GM19035 (cell line): ENCODE measurements at regions not wholly inside any gene's neighbourhood (a gene's known extent, or its start where the extent isn't known, plus 50 kb on each side); places are given as distances from the start of the nearest gene placed in this dataset.

Experiments used
- ATAC-seq: cut with Tn5 transposase; IDR thresholded peaks from one replicate; pipeline ENCODE4 v1.9.1; 2021; ENCODE audit not compliant: unreplicated experiment

DNA sequence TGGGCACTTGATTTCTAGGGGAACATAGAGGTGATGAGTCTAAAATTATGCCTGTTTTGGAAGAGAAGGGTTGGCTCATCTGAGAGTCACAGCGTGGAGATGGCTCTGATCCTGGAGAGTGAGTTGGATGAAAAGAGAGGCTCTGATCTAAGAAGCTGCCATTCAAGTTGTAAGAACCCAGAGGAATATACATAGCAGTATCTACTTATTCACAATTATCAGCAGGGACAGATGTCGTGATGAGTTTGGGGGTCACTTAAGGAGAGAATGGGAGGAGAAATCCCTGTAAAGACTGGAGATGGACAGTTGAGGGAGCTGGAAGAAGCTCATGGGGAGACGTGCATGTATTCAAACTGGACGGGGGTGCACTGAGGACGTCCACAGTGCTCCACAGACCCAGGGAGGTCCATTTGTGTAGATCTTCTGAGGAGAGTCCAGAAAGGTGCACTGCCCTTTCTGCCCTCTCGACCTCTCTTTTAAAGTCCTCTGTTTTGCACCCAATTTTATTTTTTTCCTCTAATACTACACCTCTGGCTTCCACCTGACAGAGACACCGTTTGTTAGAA, 124.7 kb upstream of the SSTR4 start:
- no peak for ATAC-seq

DNA sequence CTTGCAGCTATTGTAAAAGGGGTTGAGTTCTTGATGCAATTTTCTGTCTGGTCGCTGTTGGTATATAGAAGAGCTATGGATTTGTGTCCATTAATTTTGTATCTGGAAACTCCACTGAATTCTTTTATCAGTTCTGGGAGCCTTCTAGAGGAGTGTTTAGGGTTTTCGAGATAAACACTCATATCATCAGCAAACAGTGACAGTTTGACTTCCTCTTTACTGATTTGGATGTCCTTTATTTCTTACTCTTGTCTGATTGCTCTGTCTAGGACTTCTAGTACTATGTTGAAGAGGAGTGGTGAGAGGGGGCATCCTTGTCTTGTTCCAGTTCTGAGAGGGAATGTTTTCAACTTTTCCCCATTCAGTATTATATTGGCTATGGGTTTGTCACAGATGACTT, 120.8 kb upstream of the SSTR4 start:
- ATAC-seq, result no peak

DNA sequence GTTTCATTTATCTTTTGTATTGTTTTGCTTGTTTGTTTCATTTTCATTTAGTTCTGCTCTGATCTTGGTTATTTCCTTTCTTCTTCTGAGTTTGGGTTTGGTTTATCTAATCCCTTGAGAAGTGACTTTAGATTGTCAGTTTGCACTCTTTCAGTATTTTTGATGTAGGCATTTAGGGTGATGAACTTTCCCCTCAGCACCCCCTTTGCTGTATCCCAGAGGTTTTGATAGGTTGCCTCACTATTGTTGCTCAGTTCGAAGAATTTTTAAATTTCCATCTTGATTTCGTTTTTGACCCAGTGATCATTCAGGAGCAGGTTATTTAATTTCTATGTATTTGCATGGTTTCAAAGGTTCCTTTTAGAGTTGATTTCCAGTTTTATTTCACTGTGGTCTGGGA, 119.6 kb upstream of the SSTR4 start:
- ATAC-seq, result no peak

DNA sequence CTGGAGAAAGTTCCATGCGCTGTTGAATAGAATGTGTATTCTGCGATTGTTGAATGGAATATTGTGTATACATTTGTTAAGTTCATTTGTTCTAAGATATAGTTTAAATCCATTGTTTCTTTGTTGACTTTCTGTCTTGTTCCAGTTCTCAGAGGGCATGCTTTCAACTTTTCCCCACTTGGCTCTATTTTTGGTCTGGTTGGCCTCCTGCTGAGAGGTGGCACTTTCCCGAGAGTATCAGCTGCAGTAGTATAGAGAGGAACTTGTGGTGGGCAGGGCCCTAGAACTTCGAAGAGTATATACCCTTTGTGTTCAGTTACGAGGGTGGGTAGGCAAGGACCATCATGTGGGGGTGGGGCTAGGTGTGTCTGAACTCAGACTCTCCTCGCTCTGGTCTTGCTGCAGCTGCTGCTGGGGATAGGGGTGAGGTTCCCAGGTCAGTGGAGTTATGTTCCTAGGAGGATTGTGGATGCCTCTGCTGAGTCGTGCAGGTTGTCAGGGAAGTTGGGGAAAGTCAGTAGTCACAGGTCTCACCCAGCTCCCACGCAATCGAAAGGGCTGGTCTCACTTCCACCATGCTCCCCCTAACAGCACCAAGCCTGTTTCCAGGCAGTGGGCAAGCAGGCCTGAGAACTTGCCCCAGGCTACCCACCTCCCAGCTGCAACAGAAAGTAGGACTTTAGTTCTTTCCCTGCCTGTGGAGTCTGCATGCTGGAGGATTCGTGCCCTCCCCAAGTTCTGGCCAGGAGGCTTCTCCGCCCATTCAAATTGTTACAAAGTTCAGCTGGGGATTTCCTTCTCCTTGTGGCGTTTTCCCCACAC, 118.9 kb upstream of the SSTR4 start:
- no peak for ATAC-seq

DNA sequence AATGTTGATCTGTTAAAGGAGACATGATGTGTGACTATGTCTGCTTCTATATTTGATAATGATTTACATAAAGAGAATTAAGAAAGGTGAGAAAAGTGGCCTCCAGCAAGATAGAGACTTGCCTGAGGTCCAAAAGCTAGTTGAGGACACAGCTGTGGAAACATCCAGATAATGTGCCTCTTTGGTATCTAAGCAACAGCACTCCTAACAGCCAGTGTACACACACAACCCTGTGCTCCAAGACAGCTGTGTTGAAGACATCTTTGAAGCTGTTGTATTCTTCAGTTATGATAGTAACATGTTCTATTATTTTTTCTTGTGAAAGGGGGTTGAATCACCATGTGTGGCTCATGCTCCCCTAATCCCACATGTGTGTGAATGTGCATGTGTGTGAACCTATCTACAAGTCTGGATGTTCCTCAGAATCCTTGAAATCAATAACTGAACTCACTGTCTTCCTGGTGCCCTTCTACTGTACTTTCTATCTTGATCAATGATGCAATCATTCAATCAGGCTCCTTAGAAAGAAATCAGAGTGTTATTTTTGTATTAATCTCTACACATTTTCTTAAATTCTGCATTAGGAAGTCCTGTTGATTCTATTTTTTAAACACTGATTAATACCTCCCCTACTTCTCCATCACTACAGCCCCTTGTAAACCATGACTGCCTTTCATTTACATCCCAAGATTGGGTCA, 116.7 kb upstream of the SSTR4 start:
- no peak for ATAC-seq

DNA sequence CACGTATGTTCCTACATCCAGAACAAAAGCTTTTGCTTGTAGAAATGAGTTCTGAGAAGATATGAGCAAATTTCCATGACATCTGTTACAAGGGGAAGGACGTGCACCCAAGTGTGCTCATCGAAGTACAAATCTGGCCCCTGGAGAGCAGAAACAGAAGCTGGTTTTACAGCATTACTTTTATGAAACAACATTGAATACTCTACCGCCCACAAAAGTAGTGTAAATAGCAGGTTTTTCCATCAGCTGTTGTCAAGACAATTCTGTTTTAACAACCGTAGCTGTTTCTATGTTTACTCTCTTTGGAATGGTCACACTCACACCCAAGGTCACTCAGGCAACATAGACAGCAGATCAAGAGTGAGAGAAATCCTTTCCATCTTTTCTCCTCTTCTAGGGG, 114.2 kb upstream of the SSTR4 start:
- no peak for ATAC-seq

DNA sequence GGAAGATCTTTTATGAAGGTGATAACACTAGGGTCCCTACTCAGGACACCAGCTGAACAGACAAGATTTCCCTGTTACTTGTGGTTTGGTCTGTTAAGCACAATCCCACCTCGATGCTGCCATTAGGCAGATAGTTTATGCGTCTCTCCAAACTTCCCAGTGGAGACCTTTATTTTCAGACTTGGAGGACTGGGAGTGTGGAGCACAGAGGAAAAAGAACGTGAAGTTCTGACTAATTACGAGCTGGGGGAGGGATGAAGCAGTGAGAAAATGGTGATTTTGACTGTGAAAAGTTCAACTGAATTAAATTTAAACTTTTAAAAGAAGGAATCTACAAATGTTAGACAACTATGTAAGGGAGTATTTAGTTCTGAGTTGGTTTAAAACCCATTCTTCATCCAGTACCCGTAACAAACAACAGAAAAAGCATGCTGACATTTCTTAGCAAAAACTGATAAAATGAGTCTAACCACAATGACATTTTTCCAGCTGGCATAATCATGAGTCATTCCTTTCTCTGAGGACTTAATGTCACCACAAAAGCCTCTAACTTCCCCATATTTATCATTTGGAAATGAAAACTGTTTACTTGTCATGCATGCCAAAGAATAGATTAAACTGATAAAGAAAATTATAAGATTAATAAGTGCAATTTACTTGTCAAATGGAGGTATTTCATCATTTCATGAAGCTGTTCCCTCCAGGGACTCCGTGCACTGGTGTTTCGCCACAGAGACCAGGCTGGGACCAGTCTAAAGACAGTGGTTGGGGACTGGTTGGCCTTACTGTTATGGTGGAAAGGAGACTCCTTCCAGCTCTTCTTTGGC, 113.3 kb upstream of the SSTR4 start:
- ATAC-seq, result no peak

DNA sequence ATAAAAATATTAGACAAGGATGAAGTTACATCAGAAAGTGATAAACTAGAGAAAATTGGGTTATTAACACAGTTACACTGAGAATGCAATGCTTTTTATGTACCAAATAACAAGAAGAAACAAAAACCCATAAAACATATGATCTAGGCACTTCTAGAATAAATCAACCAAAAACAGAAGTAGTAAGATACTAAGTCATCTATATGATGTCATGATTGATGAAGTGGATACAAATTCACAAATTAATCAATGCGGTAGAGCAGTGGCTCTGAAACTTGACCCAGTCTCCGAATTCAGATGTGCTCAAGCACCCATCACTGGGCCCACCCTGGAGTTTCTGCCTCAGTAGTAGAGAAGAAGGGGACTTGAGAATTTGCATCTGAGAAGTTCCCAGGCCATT, 112.1 kb upstream of the SSTR4 start:
- no peak for ATAC-seq

DNA sequence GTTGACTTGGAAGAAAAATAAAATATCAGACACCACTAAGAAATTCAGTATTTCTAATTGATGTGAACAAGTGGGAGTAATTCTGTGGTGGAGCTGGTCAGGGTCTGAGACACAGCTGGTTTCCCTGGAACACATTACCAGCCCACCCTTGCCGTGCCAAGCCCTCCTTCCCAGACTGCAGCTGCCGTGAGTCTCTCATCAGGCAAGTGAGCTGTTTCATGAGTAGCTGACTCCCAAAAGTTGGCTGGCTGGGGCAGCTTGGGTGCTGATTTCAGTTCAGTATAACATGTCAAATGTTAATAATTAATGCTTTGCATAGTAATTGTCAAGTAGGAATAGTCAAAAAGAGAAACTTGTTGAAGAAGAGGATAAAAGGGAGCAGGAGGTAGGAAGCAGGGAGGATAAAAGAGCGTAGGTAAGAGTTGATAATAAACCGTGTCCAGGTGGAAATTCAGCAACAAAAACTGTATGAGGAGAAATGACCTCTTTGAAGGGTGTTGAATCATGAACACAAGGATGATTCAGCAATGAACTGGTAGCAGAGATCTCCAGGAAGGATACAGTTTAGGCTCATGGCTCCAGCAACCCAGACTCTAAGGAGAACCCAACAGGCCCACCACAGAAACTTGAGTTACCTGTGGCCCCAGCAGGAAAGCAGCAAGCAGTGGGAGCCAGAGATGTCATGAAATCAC, 110.9 kb upstream of the SSTR4 start:
- ATAC-seq, result no peak

DNA sequence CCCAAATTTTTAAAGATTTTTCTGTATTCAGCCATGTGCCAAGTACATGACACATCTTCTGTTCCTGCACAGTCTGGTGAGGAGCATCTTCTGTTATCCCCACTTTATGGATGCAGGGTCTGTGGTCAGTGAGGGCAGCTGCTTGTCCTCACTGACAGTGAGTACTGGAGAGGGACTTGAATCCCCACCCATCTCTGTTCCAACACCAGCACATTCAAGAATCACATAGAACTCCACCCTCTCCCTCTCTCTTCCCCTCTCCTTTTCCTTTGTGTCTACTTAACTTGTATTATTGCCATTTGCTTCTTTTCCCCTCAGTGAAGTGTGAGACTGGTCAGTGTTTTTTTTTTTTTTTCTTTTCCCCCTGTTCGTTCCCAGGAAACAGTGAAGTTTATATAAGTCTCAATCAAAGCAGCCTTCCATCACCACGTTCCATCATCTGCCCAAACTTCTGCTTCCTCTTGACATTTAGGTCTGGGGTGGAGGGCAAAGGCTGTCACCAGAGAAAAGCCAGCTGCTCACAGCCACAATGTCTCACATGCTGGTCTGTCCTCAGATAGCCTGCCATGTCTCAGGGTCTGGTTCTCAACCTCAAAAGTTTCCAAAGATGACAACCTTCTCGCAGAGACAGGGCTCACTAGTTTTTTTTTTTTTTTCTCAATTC, 110.0 kb upstream of the SSTR4 start:
- no peak for ATAC-seq

DNA sequence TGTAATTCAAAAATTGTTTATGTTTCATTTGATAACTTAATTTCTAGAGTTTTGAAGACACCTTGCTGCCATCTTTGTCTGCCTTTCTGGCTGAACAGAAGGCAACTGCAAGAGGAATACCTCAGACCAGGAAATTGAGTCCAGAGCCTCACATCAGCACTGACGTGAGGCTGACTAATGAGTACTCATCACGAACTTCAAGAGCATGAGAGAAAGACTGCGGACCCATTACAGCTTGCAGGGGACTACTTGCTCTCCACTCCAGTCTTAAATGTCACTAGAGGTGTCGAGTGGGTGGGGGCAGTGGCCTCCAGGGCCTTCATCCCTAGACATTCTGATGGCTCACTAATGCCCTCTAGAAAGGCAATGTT, 109.5 kb upstream of the SSTR4 start:
- no peak for ATAC-seq

DNA sequence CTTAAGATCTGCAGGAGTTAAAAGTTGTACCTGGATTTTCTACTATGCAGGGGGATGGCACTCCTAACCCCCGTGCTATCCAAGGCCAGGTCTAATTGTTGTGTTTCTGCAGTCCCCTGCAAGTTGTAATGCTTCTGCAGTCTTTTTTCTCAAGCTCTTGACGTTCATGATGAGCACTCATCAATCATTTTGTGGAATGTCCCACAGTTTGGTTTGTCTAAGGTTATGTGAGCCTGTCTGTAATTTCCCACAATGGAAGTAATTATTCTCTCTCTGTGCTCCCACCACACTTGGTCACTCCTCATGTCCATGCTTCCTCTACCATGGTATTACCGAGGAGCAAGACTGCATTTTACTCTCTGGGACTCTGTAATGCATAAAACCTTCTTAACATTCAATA, 107.6 kb upstream of the SSTR4 start:
- no peak for ATAC-seq

DNA sequence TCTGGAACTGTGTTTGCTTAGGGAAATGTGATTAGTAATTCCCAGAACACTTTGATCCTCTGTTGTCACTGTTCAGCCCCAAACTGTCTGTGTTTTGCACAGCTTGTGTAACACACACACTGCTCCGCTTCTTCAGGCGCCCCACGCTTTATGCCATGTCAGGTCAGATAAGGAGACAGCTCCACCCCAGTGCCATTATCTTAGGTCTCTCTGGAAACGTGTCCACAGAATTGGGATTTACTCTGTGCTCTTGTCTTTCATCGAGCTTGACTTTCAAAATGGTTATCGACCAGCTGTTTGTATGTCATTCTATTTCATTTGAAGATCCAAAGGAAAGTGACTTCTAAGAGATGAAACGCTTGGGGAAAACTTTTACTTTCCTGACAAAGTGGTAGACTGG, 106.4 kb upstream of the SSTR4 start:
- ATAC-seq, result no peak

DNA sequence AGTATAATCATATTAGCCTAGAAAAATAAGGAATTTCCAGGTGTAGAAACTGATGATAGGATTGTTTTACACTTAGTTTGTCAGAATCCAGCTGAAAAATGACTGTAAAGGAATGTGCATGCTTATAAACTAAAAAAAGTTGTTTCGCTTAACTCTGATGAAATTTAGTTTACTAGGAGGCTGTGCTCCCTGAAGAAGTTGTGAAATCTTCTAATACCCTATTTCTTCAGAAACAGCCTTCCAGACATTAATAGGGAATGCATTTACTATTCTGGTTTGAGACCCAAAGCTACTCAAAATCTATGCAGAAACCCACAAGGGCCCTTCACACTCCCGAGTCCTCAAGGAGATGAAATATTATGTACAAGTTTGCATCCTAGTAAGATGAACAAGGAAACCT, 105.5 kb upstream of the SSTR4 start:
- no peak for ATAC-seq

DNA sequence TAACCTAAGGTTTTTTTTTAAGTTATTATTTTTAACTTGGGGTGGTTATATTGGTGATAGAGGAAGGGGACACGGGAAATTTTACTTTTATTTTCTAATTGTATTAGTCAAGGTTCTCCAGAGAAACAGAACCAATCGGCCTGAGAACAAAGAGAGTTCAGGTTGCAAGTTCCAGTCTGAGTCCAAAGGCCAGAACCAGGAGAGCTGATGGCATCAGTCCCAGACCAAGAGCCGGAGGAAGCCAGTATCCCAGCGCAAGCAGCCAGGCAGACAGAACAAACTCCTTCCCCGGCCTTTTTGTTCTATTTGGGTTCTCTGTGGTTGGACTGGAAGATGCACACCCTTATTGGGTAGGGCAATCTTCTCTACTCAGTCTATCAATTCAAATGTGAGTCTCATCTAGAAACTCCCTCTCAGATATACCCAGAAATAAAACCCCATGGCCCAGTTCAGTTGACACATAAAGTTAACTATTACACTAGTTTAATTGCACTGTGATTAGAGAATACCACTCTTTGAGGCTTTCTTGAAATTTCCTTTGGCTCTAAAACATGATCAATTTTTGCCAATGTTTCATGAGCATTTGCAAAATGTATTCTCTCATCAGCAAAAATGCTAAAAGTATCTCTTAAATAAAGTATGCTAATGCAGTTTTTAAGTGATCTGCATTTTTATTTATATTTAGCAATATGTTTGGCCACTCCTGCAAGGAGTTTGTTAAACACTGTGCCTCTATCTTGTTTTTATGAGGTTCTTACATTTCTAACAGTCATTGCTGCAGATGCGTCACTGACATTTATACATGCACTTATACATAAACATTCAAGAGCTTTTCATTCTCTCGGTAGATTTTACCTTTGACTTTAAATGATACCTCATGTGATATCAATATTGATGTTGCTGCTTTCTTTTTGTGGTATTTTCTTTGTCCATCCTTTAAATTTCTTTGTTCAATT, 103.2 kb upstream of the SSTR4 start:
- ATAC-seq, result no peak

DNA sequence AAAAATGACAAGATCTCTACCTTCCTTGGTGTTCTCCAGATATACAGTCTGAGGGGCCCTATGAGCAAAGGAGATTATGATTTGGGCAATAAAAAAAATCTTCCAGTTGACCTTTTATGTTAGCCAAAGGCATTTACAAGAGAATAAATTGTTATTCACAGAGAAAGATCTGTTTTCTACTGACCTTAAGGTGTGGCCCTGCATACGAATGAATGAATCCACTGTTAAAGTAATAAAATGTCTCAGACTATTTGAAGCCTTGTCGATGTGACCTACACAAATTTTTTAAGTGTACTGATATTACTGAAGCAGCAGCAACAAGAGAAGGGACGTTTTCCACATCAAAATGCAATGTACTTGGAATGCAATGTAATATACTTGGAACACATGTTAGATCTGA, 95.9 kb upstream of the SSTR4 start:
- ATAC-seq, result no peak

DNA sequence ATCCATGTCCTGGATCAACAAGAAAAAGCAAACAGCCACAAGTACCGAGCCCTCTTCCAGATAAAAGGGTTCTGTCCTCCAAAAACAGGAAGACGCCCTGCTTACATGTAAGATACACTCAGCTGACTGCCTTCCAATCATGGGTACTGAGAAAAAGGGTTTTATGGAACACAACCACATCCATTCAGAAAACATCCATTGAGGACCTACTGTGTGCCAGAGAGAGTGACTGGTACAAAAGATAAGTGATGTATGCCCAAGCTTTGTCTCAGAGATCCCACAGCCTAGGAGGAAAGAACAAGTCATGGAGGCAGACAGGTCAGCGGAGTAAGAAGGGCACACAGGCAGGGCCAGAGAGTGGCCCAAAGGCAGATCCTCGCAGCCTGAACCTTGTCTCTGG, 94.8 kb upstream of the SSTR4 start:
- ATAC-seq, result no peak

DNA sequence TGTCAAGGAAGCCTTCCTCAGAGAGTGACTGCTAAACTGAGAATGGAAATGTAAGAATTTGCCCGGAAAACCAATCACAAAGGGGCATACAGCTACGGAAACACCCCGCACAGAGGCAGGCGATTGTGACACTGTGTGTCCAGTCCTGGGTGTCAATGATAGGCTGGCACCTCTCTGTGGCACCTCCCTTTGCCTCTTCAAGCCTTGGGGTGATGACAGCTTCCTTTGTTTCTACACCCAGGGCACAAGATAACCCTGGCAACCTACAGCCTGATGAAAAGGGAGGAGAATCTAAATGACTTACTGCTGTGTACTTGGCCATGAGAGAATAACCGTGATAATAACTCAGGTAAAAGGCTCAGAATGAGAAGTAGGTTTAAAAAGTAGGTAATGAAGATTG, 93.6 kb upstream of the SSTR4 start:
- ATAC-seq, result no peak

DNA sequence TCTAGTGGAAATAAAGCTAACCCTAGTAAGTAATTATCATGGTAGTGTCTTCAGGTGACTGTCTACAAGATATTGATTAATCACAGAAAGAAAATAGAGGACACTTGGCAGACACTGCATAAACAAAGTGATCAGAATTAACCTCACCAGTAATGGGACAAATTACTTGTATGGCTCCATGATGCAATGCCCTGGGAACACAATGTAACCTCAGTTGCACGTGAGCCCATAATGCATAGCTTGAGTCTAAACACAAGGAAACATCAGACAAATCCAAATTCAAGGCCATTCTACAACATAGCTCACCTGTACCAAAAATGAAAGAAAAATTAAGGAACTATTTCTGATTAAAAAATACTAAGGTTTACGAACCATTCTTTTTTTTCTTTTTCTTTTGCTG, 92.4 kb upstream of the SSTR4 start:
- no peak for ATAC-seq
